ENCODE measurements at regions not wholly inside any gene's neighbourhood (a gene's known extent, or its start where the extent isn't known, plus 50 kb on each side); places are given as distances from the start of the nearest gene placed in this dataset.

- no peaks in the 10 kb centered on the region for H3K36me3 ChIP-seq
- H3K9me3 ChIP-seq, result no peaks in the 10 kb centered on the region
- peaks cover 0 to 6% (median 0%) of the 10 kb centered on the region in 9 donors for H3K27me3 ChIP-seq
- ATAC-seq (no peak), DNase-seq (no peak)
- H3K4me1 ChIP-seq, result no peaks in the 10 kb centered on the region
- no peak overlapping the region for H3K27ac ChIP-seq
- intact Hi-C loops (cut with DNase I), result no loop called here
- 46 to 72% (median 61%) methylated on average over 3 of the region's 3 CpGs for WGBS, 4 donors
- H3K4me3 ChIP-seq, result no peak overlapping the region
- TF ChIP-seq, protein P1, sequence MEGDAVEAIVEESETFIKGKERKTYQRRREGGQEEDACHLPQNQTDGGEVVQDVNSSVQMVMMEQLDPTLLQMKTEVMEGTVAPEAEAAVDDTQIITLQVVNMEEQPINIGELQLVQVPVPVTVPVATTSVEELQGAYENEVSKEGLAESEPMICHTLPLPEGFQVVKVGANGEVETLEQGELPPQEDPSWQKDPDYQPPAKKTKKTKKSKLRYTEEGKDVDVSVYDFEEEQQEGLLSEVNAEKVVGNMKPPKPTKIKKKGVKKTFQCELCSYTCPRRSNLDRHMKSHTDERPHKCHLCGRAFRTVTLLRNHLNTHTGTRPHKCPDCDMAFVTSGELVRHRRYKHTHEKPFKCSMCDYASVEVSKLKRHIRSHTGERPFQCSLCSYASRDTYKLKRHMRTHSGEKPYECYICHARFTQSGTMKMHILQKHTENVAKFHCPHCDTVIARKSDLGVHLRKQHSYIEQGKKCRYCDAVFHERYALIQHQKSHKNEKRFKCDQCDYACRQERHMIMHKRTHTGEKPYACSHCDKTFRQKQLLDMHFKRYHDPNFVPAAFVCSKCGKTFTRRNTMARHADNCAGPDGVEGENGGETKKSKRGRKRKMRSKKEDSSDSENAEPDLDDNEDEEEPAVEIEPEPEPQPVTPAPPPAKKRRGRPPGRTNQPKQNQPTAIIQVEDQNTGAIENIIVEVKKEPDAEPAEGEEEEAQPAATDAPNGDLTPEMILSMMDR (IDR thresholded peaks at IDR 0.05), result no peak
- TF ChIP-seq POLR2A (IDR thresholded peaks at IDR 0.05), result no peak
Measured at GRCh38 chr1:63027176-63027575, 243.2 kb downstream of the ATG4C start.

- no peak overlapping the region for H3K4me3 ChIP-seq
- DNase-seq (no peak), ATAC-seq (no peak)
- TF ChIP-seq POLR2A (IDR thresholded peaks at IDR 0.05), result no peak
- H3K27ac ChIP-seq, result no peak overlapping the region
- no peaks in the 10 kb centered on the region for H3K4me1 ChIP-seq
- 74 to 84% (median 79%) methylated on average over 4 of the region's 4 CpGs for WGBS, 4 donors
- no peaks in the 10 kb centered on the region for H3K9me3 ChIP-seq
- no peaks in the 10 kb centered on the region for H3K36me3 ChIP-seq
- intact Hi-C loops (cut with DNase I), result no loop called here
- H3K27me3 ChIP-seq, result peaks cover 0 to 6% (median 0%) of the 10 kb centered on the region in 9 donors
Measured at GRCh38 chr1:63032171-63032570, 248.2 kb downstream of the ATG4C start.

GRCh38 chr1:63033211-63033610 is 249.3 kb downstream of the ATG4C start:
- no peak for ATAC-seq
- H3K4me1 ChIP-seq, result no peaks in the 10 kb centered on the region
- intact Hi-C loops (cut with DNase I), result no loop called here
- H3K36me3 ChIP-seq, result no peaks in the 10 kb centered on the region
- no peaks in the 10 kb centered on the region for H3K9me3 ChIP-seq
- TF ChIP-seq, protein P1 (IDR thresholded peaks at IDR 0.05), result no peak
- no peak for TF ChIP-seq POLR2A (IDR thresholded peaks at IDR 0.05)
- WGBS, 4 donors, result 68 to 87% (median 80%) methylated on average over 2 of the region's 2 CpGs
- DNase-seq, result no peak
- peaks cover 0 to 6% (median 0%) of the 10 kb centered on the region in 9 donors for H3K27me3 ChIP-seq
- no peak overlapping the region for H3K27ac ChIP-seq
- no peak overlapping the region for H3K4me3 ChIP-seq

DNA sequence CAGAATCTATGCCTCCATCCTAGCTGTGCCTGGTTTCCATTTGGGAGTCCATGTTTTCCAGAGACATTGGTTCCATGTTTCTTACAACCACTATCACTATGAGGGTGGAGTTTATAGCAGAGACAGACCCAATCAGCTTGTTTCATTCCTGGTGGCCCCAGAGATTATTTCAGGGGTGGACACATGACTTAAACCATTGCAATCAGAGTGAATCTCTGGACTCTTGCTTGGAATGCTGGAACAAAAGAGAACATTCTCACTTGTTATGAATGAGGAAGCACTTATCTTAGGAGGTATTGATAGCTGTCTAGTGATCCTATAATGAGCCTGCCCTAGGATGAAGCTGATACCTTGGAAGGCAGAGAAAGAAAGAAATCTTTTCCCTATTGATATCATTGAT is 250.3 kb downstream of the ATG4C start:
- ATAC-seq, result no peak
- Histone ChIP-seq H3K4me3 (no peak overlapping the region), H3K27ac (no peak overlapping the region), H3K36me3 (no peaks in the 10 kb centered on the region), H3K4me1 (no peaks in the 10 kb centered on the region), H3K9me3 (no peaks in the 10 kb centered on the region), H3K27me3 (peaks cover 0 to 4% (median 0%) of the 10 kb centered on the region in 9 donors)
- DNase-seq, result no peak
- intact Hi-C loops (cut with DNase I), result no loop called here
- TF ChIP-seq, protein P1 (IDR thresholded peaks at IDR 0.05), result no peak
- TF ChIP-seq POLR2A (IDR thresholded peaks at IDR 0.05), result no peak

DNA sequence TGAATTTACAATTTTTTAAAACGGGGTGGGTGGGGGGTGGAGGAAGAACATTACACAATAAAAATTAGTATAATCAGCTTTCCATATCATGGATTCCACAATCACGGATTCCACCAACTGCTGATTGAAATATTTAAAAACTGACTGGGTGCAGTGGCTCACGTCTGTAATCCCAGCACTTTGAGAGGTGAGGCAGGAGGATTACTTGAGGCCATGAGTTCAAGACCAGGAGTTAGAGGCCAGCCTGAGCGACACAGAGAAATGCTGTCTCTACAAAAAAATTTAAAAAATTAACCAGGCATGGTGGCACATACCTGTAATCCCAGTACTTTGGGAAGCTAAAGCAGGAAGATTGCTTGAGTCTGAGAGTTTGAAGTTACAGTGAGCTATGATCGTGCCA is 254.7 kb downstream of the ATG4C start:
- no peak overlapping the region for H3K27ac ChIP-seq
- WGBS, 4 donors, result 81 to 89% (median 84%) methylated on average over 5 of the region's 5 CpGs
- H3K4me3 ChIP-seq, result no peak overlapping the region
- DNase-seq (no peak), ATAC-seq (no peak)
- H3K9me3 ChIP-seq, result no peaks in the 10 kb centered on the region
- H3K27me3 ChIP-seq, result peaks cover 0 to 4% (median 0%) of the 10 kb centered on the region in 9 donors
- intact Hi-C loops (cut with DNase I), result no loop called here
- no peak for TF ChIP-seq POLR2A (IDR thresholded peaks at IDR 0.05)
- TF ChIP-seq, protein P1 (IDR thresholded peaks at IDR 0.05), result no peak
- H3K4me1 ChIP-seq, result no peaks in the 10 kb centered on the region
- H3K36me3 ChIP-seq, result no peaks in the 10 kb centered on the region
